Uterus (tissue), 3 donors: ENCODE measurements at regions not wholly inside any gene's neighbourhood (a gene's known extent, or its start where the extent isn't known, plus 50 kb on each side); places are given as distances from the start of the nearest gene placed in this dataset.
A peak's percentile ranks its signal among the peaks of the same experiment; 100 is the strongest.

ENCODE experiments used
- DNase-seq, 2 donors: peaks; one replicate each; pipeline ENCODE4 v3.0.0-alpha.2; 2019 to 2020
- H3K27ac ChIP-seq, 2 donors: fragments of 200-600 bp; sonication (generic); 1 replicate in 1 of 2; 2 replicates in 1 of 2; pipeline ENCODE4 v1.5.1; 2016 to 2018
- H3K27me3 ChIP-seq, 2 donors: fragments of 200-600 bp; sonication (generic); one replicate each; pipeline ENCODE4 v1.5.1; 2018 to 2019; ENCODE audit warnings: control low read depth in 1 of 2
- H3K36me3 ChIP-seq, 2 donors: fragments of 200-600 bp; sonication (generic); one replicate each; pipeline ENCODE4 v1.5.1; 2019; ENCODE audit warnings: control low read depth in 1 of 2
- H3K4me1 ChIP-seq, 2 donors: fragments of 200-600 bp; sonication (generic); one replicate each; pipeline ENCODE4 v1.5.1; 2018 to 2019; ENCODE audit warnings: control low read depth in 1 of 2
- H3K4me3 ChIP-seq, 2 donors: fragments of 200-600 bp; sonication (generic); 1 replicate in 1 of 2; 2 replicates in 1 of 2; pipeline ENCODE4 v1.5.1; 2018 to 2019; ENCODE audit warnings: mild to moderate bottlenecking in 1 of 2
- H3K9me3 ChIP-seq, 2 donors: fragments of 200-600 bp; sonication (generic); one replicate each; pipeline ENCODE4 v1.5.1; 2019; ENCODE audit warnings: control low read depth in 1 of 2
- POLR2A ChIP-seq, 2 donors: fragments of 450-650 bp; IDR thresholded peaks; one replicate each; pipeline ENCODE4 v1.6.1; 2016; ENCODE audit warnings: antibody characterized with exemption in 2 of 2, mild to moderate bottlenecking in 1 of 2, moderate library complexity in 1 of 2
- intact Hi-C: fragments of 100-400 bp; cut with DNase I; formaldehyde crosslinking; loops from one replicate; pipeline ENCODE4 v1.15.1; 2023; ENCODE audit warnings: low total_unique reads
- TF ChIP-seq, protein P1 (sequence below), 4 experiments: fragments of 200-600 bp in 2 of 4; fragments of 450-650 bp in 2 of 4; sonication (generic) in 2 of 4; IDR thresholded peaks; one replicate each; pipeline ENCODE4 v1.5.1; 2016 to 2019; ENCODE audit warnings: antibody characterized with exemption in 4 of 4, mild to moderate bottlenecking in 2 of 4, moderate library complexity in 1 of 4
- donor health status: DM: yes; HTN: yes; CAD: no.

- DNase-seq, result no peak
- TF ChIP-seq POLR2A (IDR thresholded peaks at IDR 0.05), result no peak
- TF ChIP-seq, protein P1, sequence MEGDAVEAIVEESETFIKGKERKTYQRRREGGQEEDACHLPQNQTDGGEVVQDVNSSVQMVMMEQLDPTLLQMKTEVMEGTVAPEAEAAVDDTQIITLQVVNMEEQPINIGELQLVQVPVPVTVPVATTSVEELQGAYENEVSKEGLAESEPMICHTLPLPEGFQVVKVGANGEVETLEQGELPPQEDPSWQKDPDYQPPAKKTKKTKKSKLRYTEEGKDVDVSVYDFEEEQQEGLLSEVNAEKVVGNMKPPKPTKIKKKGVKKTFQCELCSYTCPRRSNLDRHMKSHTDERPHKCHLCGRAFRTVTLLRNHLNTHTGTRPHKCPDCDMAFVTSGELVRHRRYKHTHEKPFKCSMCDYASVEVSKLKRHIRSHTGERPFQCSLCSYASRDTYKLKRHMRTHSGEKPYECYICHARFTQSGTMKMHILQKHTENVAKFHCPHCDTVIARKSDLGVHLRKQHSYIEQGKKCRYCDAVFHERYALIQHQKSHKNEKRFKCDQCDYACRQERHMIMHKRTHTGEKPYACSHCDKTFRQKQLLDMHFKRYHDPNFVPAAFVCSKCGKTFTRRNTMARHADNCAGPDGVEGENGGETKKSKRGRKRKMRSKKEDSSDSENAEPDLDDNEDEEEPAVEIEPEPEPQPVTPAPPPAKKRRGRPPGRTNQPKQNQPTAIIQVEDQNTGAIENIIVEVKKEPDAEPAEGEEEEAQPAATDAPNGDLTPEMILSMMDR (IDR thresholded peaks at IDR 0.05), result no peak
- intact Hi-C loops, result no loop called here
Observed at GRCh38 chr13:31038834-31039552, 106.5 kb downstream of the TEX26 start.

DNA sequence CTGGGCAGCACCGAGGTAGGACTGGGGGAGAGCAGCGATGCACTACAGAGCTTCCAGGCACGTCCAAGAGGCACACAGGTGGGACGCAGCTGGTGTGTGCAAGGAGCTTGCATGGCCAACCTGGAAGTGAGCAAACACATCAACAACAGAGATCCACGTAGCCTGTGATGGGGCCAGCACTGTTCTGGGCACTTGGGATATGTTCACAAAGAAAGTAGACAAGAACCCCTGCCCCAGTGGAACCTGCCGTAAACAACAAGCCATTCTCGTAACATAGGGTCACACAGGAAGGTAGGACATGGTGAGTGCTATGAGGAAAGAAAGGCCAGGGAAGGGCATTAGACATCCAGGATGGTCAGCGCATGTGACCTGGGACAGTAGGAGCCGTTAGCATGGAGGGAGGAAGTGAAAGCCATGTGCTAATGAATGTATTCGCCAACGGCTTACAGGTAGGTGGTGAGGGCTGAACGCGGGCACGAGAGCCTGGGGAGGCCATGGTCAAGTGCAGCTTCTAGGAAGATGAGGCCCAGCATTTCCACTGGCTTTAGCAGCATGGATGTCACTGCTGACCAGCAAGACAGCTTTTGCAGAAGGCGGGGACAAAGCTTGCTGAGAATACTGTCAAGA, 105.5 kb downstream of the TEX26 start:
- H3K4me3 ChIP-seq, result no peak overlapping the region
- TF ChIP-seq, protein P1 (IDR thresholded peaks at IDR 0.05), result no peak
- peaks cover 0 to 4% of the 10 kb centered on the region in 2 donors for H3K4me1 ChIP-seq
- H3K9me3 ChIP-seq, result no peaks in the 10 kb centered on the region
- no peaks in the 10 kb centered on the region for H3K27me3 ChIP-seq
- no peak for DNase-seq
- no peaks in the 10 kb centered on the region for H3K36me3 ChIP-seq
- H3K27ac ChIP-seq, result no peak overlapping the region
- intact Hi-C loops, result no loop called here

More at GRCh38 chr13:31038834-31039552, 106.5 kb downstream of the TEX26 start:
- Histone ChIP-seq H3K4me1 (peaks cover 0 to 4% of the 10 kb centered on the region in 2 donors), H3K4me3 (no peak overlapping the region), H3K36me3 (no peaks in the 10 kb centered on the region), H3K27me3 (no peaks in the 10 kb centered on the region), H3K9me3 (no peaks in the 10 kb centered on the region), H3K27ac (no peak overlapping the region)

DNA sequence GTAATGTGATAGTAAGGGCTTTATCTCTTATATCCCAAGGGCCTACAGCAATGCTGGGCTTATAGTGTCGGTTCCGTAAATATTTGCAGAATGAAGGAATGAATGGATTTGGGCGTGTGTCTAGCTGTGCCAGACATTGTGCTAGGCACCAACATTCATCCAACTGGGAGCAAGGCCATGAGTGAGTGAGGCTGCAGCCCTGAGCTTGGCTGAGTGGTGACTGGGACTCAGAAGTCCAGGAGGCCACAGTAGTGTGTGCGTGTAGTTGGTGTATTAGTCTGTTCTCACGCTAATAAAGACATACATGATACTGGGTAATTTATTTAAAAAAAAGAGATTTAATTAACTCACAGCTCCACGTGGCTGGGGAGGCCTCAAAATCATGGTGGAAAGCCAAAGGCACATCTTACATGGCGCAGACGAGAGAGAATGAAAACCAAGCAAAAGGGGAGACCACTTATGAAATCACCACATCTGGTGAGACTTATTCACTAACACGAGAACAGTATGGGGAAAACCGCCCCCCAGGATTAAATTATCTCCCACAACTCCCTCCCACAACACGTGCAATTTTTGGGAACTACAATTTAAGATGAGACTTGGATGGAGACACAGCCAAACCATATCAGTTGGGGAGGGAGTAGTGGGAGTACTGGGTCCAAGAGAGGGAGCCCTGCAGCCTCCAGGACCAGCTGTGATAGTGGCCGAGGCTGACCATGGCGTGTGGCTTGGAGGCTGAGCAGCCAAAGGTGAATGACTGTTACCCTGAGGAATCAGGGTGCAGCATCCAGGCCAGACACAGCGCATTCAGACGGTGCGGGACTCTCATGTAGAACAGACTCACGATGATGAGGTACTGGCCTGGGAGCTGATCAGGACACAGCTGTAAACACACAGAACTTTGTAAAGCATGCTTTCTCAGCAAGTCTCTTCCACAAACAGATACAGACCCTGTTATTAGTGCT, 104.6 kb downstream of the TEX26 start:
- H3K9me3 ChIP-seq, result no peaks in the 10 kb centered on the region
- H3K4me1 ChIP-seq, result peaks cover 0 to 4% of the 10 kb centered on the region in 2 donors
- DNase-seq, result no peak
- H3K27ac ChIP-seq, result no peak overlapping the region
- no peak overlapping the region for H3K4me3 ChIP-seq
- intact Hi-C loops, result no loop called here
- TF ChIP-seq, protein P1 (IDR thresholded peaks at IDR 0.05), result no peak
- TF ChIP-seq POLR2A (IDR thresholded peaks at IDR 0.05), result no peak
- H3K27me3 ChIP-seq, result no peaks in the 10 kb centered on the region
- H3K36me3 ChIP-seq, result no peaks in the 10 kb centered on the region

- peak; percentile 33 to 50 for DNase-seq
Observed at GRCh38 chr13:31035185-31035965, 102.9 kb downstream of the TEX26 start.

More at GRCh38 chr13:31035185-31035965, 102.9 kb downstream of the TEX26 start:
- H3K4me3 ChIP-seq, result no peak overlapping the region
- intact Hi-C loops, result no loop called here
- no peaks in the 10 kb centered on the region for H3K36me3 ChIP-seq
- H3K27ac ChIP-seq, result no peak overlapping the region
- TF ChIP-seq, protein P1 (IDR thresholded peaks at IDR 0.05), result no peak
- TF ChIP-seq POLR2A (IDR thresholded peaks at IDR 0.05), result no peak
- H3K27me3 ChIP-seq, result no peaks in the 10 kb centered on the region
- peaks cover 0 to 4% of the 10 kb centered on the region in 2 donors for H3K4me1 ChIP-seq
- no peaks in the 10 kb centered on the region for H3K9me3 ChIP-seq
